H1 (cell line): ENCODE measurements at regions not wholly inside any gene's neighbourhood (a gene's known extent, or its start where the extent isn't known, plus 50 kb on each side); places are given as distances from the start of the nearest gene placed in this dataset.

Experiments used
- CTCF ChIA-PET: fragments of 300-600 bp; sonication (Branson Sonifier 250); formaldehyde crosslinking; loops from one replicate; lab custom pipeline; 2021; ENCODE audit not compliant: partially characterized antibody; lab: Charles Lee
- POLR2A ChIA-PET: fragments of 300-600 bp; sonication (Branson Sonifier 250); formaldehyde crosslinking; loops from one replicate; lab custom pipeline; 2021; ENCODE audit warnings: inconsistent platforms; ENCODE audit not compliant: partially characterized antibody; lab: Charles Lee
- DNase-seq, 2 experiments: peaks; one replicate each; pipeline versions ENCODE4 v3.0.0 to v3.0.0-alpha.2; 2010 to 2022; ENCODE audit warnings: low spot score in 2 of 2, low read depth in 1 of 2, mixed read lengths in 1 of 2
- FAIRE-seq: peaks from 2 replicates; lab custom pipeline; 2011; peaks lifted over from hg19 to GRCh38; lab: Jason Lieb, UNC
- H2AFZ ChIP-seq: 2 replicates; pipeline ENCODE4 v1.8.1; 2012; ENCODE audit warnings: low read length, inconsistent platforms
- H2AK5ac ChIP-seq: 2 replicates; pipeline ENCODE4 v1.6.1; 2013; ENCODE audit warnings: low read depth, low read length
- H2BK120ac ChIP-seq: replicated peaks from 2 replicates; pipeline ENCODE3; 2013; ENCODE audit warnings: low read depth, low read length, inconsistent platforms
- H2BK12ac ChIP-seq: 2 replicates; pipeline ENCODE4 v1.6.1; 2013; ENCODE audit warnings: low read depth, low read length
- H2BK15ac ChIP-seq: 2 replicates; pipeline ENCODE4 v1.6.1; 2013; ENCODE audit warnings: low read length
- H2BK20ac ChIP-seq: 2 replicates; pipeline ENCODE4 v1.6.1; 2013; ENCODE audit warnings: low read length
- H2BK5ac ChIP-seq: 2 replicates; pipeline ENCODE4 v1.6.1; 2013; ENCODE audit warnings: low read depth, low read length
- H3K14ac ChIP-seq: 2 replicates; pipeline ENCODE4 v1.6.1; 2013; ENCODE audit warnings: inconsistent platforms; ENCODE audit not compliant: insufficient read length
- H3K18ac ChIP-seq: 2 replicates; pipeline ENCODE4 v1.6.1; 2013; ENCODE audit warnings: low read length; ENCODE audit errors: extremely low read depth
- H3K23ac ChIP-seq: 2 replicates; pipeline ENCODE4 v1.6.1; 2013; ENCODE audit warnings: inconsistent platforms; ENCODE audit not compliant: insufficient read length
- H3K23me2 ChIP-seq: 2 replicates; pipeline ENCODE4 v1.6.1; 2013; ENCODE audit warnings: low read depth, low read length
- H3K27ac ChIP-seq: 2 replicates; pipeline ENCODE4 v1.6.1; 2011; ENCODE audit warnings: low read depth, low read length, inconsistent platforms
- H3K27me3 ChIP-seq, 4 experiments: replicated peaks in 1 of 4; 1 replicate in 1 of 4; 2 replicates in 3 of 4; pipeline versions ENCODE4 v1.6.1 to v1.8.1; 2011 to 2013; ENCODE audit warnings: low read length in 3 of 4, mild to moderate bottlenecking in 3 of 4, inconsistent platforms in 2 of 4, mixed read lengths in 2 of 4, moderate library complexity in 1 of 4; ENCODE audit not compliant: control insufficient read depth in 3 of 4, insufficient read depth in 3 of 4; ENCODE audit errors: extremely low read depth in 1 of 4
- H3K36me3 ChIP-seq, 4 experiments: 2 replicates each; pipeline versions ENCODE4 v1.6.1 to v1.8.1; 2011 to 2013; ENCODE audit warnings: mild to moderate bottlenecking in 4 of 4, low read length in 3 of 4, moderate library complexity in 2 of 4, control low read depth in 1 of 4, inconsistent platforms in 1 of 4; ENCODE audit not compliant: insufficient read depth in 4 of 4, control insufficient read depth in 2 of 4
- H3K4ac ChIP-seq: replicated peaks from 2 replicates; pipeline ENCODE3; 2013; ENCODE audit warnings: low read length, low read depth, mixed read lengths, inconsistent platforms; ENCODE audit not compliant: insufficient read length
- H3K4me1 ChIP-seq, 4 experiments: replicated peaks in 1 of 4; 1 replicate in 1 of 4; 2 replicates in 3 of 4; pipeline versions ENCODE4 v1.6.1 to v1.8.1; 2011 to 2013; ENCODE audit warnings: low read length in 3 of 4, inconsistent platforms in 2 of 4, mixed read lengths in 1 of 4; ENCODE audit not compliant: insufficient read depth in 4 of 4, control insufficient read depth in 3 of 4
- H3K4me2 ChIP-seq, 2 experiments: 2 replicates each; pipeline versions ENCODE4 v1.6.1 to v1.8.1; 2011 to 2013; ENCODE audit warnings: low read depth in 2 of 2, low read length in 2 of 2, control low read depth in 1 of 2, inconsistent platforms in 1 of 2, mild to moderate bottlenecking in 1 of 2; ENCODE audit not compliant: insufficient read depth in 1 of 2
- H3K4me3 ChIP-seq, 4 experiments: fragments of 200-600, 300-600 bp in 1 of 4; sonication (generic), shearing (Covaris generic), sonication (Bioruptor Twin) in 1 of 4; 2 replicates each; pipeline versions ENCODE4 v1.5.1 to v1.8.1; 2011 to 2016; ENCODE audit warnings: low read length in 4 of 4, low read depth in 3 of 4, control low read depth in 2 of 4, inconsistent platforms in 2 of 4, mild to moderate bottlenecking in 2 of 4, mixed read lengths in 1 of 4, moderate library complexity in 1 of 4; ENCODE audit not compliant: insufficient read depth in 2 of 4; ENCODE audit errors: extremely low read depth in 1 of 4
- H3K56ac ChIP-seq: replicated peaks from 2 replicates; pipeline ENCODE3; 2013; ENCODE audit warnings: low read depth, mild to moderate bottlenecking, mixed read lengths, low read length, inconsistent platforms; ENCODE audit not compliant: insufficient read length
- H3K79me1 ChIP-seq: 2 replicates; pipeline ENCODE4 v1.6.1; 2013; ENCODE audit warnings: low read depth, low read length, control low read depth
- H3K79me2 ChIP-seq, 2 experiments: 2 replicates each; pipeline versions ENCODE4 v1.6.1 to v1.8.1; 2012 to 2013; ENCODE audit warnings: low read length in 2 of 2, mild to moderate bottlenecking in 2 of 2, inconsistent platforms in 1 of 2; ENCODE audit not compliant: insufficient read depth in 2 of 2, control insufficient read depth in 1 of 2
- H3K9ac ChIP-seq, 4 experiments: replicated peaks in 1 of 4; 1 replicate in 1 of 4; 2 replicates in 3 of 4; pipeline versions ENCODE4 v1.6.1 to v1.8.1; 2011 to 2013; ENCODE audit warnings: low read depth in 3 of 4, low read length in 3 of 4, control low read depth in 2 of 4, mild to moderate bottlenecking in 2 of 4, moderate library complexity in 2 of 4, inconsistent platforms in 1 of 4; ENCODE audit errors: extremely low read depth in 1 of 4
- H3K9me3 ChIP-seq, 2 experiments: 2 replicates each; pipeline versions ENCODE4 v1.6.1 to v1.8.1; 2012 to 2013; ENCODE audit warnings: mild to moderate bottlenecking in 2 of 2, moderate library complexity in 2 of 2, control low read depth in 1 of 2, inconsistent platforms in 1 of 2, low read depth in 1 of 2, low read length in 1 of 2, mixed read lengths in 1 of 2; ENCODE audit not compliant: insufficient read depth in 2 of 2
- H4K20me1 ChIP-seq, 2 experiments: replicated peaks in 1 of 2; 2 replicates each; pipeline versions ENCODE3 to v1.8.1; 2011 to 2013; ENCODE audit warnings: inconsistent platforms in 2 of 2, low read length in 2 of 2, mild to moderate bottlenecking in 1 of 2; ENCODE audit not compliant: insufficient read depth in 2 of 2, control insufficient read depth in 1 of 2
- H4K5ac ChIP-seq: 2 replicates; pipeline ENCODE4 v1.6.1; 2013; ENCODE audit warnings: low read length, low read depth, mixed read lengths, inconsistent platforms; ENCODE audit not compliant: insufficient read length
- H4K8ac ChIP-seq: 2 replicates; pipeline ENCODE4 v1.8.0; 2013; ENCODE audit warnings: mild to moderate bottlenecking, moderate library complexity, low read length, inconsistent platforms; ENCODE audit not compliant: insufficient read depth; ENCODE audit errors: extremely low read depth
- H4K91ac ChIP-seq: replicated peaks from 2 replicates; pipeline ENCODE3; 2013; ENCODE audit warnings: low read length, mixed read lengths, inconsistent platforms; ENCODE audit not compliant: insufficient read length
- CBX8 ChIP-seq: fragments of 300-800, 300-1000 bp; sonication (generic); IDR thresholded peaks from 2 replicates; pipeline ENCODE4 v1.7.1; 2016; ENCODE audit warnings: low read depth, low read length, borderline replicate concordance
- EP300 ChIP-seq, 2 experiments: IDR thresholded peaks; 1 replicate in 1 of 2; 2 replicates in 1 of 2; pipeline ENCODE4 v1.6.1; 2011 to 2012; ENCODE audit warnings: low read depth in 2 of 2, low read length in 2 of 2, mild to moderate bottlenecking in 2 of 2, borderline replicate concordance in 1 of 2, inconsistent platforms in 1 of 2, moderate library complexity in 1 of 2
- JUND ChIP-seq: IDR thresholded peaks from 2 replicates; pipeline ENCODE4 v1.6.1; 2011; ENCODE audit warnings: mild to moderate bottlenecking, improper control_type of control experiment, low read length
- KDM4A ChIP-seq: IDR thresholded peaks from one replicate; pipeline ENCODE4 v1.7.1; 2012; ENCODE audit warnings: low read depth, mild to moderate bottlenecking, moderate library complexity, low read length, inconsistent platforms; ENCODE audit not compliant: severe bottlenecking
- RNF2 ChIP-seq: fragments of 200-900, 300-1000 bp; sonication (generic); IDR thresholded peaks from 2 replicates; pipeline ENCODE4 v1.7.1; 2016; ENCODE audit warnings: borderline replicate concordance, low read depth, mild to moderate bottlenecking, antibody characterized with exemption, low read length; ENCODE audit not compliant: poor library complexity, severe bottlenecking; ENCODE audit errors: missing control alignments
- RXRA ChIP-seq: IDR thresholded peaks from 2 replicates; pipeline ENCODE4 v1.6.1; 2011; ENCODE audit warnings: low read depth, mild to moderate bottlenecking, low read length, moderate library complexity; ENCODE audit not compliant: insufficient read depth
- YY1 ChIP-seq: IDR thresholded peaks from 2 replicates; pipeline ENCODE4 v1.6.1; 2011; ENCODE audit warnings: low read depth, mild to moderate bottlenecking, low read length

DNA sequence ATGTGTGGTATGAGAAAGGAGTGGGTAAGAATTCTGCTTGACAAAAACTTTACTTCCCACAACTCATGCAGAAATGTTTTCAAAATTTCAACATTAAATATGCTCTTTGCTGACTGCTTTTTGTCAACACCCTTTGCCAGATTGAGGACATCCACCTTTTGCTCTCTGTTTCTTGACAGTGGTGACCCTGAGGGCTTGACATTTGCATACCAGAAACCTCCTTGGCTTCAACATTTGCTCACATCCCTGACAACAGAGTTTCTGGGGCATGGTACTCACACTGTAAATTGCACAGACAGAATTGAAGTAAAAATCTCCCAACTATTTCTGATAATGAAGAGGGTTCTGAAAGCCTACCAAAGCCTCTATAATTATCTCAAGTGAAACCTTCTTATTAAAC lies 95.7 kb downstream of the RND3 start:
- H3K9me3 ChIP-seq = no peaks in the 10 kb centered on the region

More for the DNA sequence above, 95.7 kb downstream of the RND3 start:
- Histone ChIP-seq H3K36me3 (no peaks in the 10 kb centered on the region), H2AFZ (no peak overlapping the region), H2BK12ac (no peak overlapping the region), H4K20me1 (no peaks in the 10 kb centered on the region), H3K14ac (no peak overlapping the region), H2BK20ac (no peak overlapping the region), H3K18ac (no peak overlapping the region), H3K27ac (no peak overlapping the region), H3K27me3 (no peaks in the 10 kb centered on the region), H4K5ac (no peak overlapping the region), H4K8ac (no peak overlapping the region), H3K23me2 (0 out of 2 replicates have a peak, but pooled peaks cover 1% of the 10 kb centered on the region), H3K4me3 (no peak overlapping the region), H2BK15ac (no peak overlapping the region), H3K56ac (no peak overlapping the region), H3K4me2 (no peak overlapping the region), H3K9ac (no peak overlapping the region), H2AK5ac (no peak overlapping the region), H3K79me2 (no peaks in the 10 kb centered on the region), H3K23ac (no peak overlapping the region), H3K79me1 (no peaks in the 10 kb centered on the region), H3K4ac (no peak overlapping the region), H3K4me1 (no peaks in the 10 kb centered on the region), H2BK5ac (no peak overlapping the region), H2BK120ac (no peak overlapping the region), H4K91ac (no peak overlapping the region)
- no peak for DNase-seq
- ChIA-PET CTCF (interaction anchor here (1.1 kb wide), 1 partner anchor 32 kb away, joined by 3 read pairs; no protein-coding TSS in a partner anchor), POLR2A (no interaction called here)
- no peak for TF ChIP-seq JUND
- TF ChIP-seq EP300 (IDR thresholded peaks at IDR 0.05; ENCODE audit: borderline replicate concordance in 1 of 2, low read depth in 2 of 2, low read length in 2 of 2) = no peak
- TF ChIP-seq YY1 = no peak
- no peak for TF ChIP-seq CBX8
- TF ChIP-seq RNF2 = no peak
- no peak for TF ChIP-seq RXRA
- no peak for TF ChIP-seq KDM4A
- no peak for FAIRE-seq
